ENCODE measurements at regions not wholly inside any gene's neighbourhood (a gene's known extent, or its start where the extent isn't known, plus 50 kb on each side); places are given as distances from the start of the nearest gene placed in this dataset.
A peak's percentile ranks its signal among the peaks of the same experiment; 100 is the strongest.
"Not testable (repeated sequence)": the region's sequence is repeated elsewhere in the genome, so short reads cannot be mapped to it uniquely, and the experiment has no call there.

DNA sequence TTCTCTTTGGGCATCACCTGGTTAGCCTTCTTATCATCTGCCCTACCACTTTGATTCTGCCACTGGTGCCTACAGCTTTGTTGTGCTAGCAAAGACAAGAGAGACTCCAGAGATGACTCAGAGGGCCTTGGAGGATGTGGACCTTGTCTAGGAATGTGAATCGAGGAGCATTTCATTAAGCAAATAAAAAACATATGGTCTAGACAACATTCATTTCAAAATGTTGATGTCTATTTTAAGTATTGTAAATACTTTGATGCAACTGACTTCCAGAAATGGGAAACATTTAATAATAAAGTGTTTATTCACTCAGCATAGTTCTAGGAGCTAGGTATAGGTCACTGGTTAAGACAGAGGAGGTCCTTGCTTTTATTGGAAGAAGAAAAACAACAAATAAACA, 195.5 kb downstream of the CDCA7 start:
- no peak for DNase-seq

DNA sequence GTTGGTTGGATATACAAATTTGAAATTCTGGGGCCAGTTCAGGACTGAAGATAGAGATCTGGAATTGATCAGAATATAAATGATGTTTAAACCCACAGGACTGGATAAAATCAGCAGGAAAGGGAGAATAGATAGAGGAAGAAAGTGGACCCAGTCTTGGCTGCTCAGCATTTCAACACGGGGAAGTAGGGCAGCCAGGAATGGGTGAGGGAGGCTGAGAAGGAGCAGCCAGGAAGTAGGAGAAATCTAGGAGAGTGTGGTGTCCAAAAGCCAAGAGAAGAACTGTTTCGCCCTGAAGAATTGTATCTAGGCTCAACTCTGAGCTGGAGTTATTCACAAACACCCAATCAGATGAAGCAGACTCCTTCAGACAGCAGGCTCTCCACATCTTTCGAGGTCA, 197.9 kb downstream of the CDCA7 start:
- no peak for DNase-seq

DNA sequence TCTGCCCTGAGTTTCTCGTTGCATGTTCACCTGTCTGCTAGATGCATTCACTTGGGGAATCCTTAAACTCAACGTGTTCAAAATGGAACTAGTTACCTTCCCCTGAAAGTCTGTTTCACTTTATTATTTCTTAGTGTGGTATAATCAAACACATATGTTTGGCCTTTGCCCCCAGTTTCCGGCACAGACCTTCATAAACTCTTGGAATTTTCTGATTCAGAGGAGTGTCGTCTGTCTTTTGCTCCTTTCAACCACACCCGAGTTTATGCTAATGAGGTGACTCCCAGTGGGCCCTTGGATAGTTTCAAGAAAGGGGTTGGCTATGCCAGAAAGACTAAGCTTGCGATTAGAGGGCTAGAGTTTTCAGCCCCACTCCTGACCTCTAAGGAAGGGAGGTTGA, 198.9 kb downstream of the CDCA7 start:
- no peak for DNase-seq

DNA sequence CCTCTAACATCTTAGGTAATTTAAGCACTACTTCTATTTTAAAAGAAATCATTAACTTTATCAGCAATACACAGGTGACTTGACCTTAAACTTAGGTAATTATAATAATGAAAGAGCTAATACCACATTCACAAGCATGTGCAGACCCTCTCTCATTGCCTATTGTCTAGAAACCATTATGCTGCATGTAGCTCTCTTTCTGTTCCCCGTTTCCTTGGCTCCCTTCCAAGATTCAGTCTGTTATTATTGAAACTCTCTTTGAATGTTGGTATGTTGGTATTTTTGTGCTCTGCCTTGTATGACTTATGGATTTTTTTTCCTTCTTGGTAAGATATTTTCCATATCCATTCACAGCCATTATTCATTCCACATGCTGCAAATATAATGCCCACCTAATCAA, 201.2 kb downstream of the CDCA7 start:
- DNase-seq = no peak

DNA sequence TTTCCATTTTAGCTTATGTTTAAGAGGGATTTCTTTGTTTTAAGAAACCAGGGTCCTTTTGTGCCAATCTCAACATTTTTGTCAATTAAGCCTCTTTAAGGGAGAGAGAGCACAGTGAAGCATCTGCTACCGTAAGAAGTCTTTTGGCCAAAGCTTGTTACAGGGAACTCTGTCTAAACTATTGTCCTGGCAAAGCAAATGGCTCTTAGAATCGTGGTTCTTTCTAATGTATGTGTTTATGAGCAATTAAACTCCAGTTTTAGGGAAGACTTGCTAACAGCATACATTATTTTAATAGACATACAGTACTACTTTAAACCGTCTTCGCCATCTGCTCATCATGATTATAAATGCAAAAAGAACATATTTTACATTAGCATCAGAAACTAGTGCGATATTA, 202.1 kb downstream of the CDCA7 start:
- DNase-seq = no peak

DNA sequence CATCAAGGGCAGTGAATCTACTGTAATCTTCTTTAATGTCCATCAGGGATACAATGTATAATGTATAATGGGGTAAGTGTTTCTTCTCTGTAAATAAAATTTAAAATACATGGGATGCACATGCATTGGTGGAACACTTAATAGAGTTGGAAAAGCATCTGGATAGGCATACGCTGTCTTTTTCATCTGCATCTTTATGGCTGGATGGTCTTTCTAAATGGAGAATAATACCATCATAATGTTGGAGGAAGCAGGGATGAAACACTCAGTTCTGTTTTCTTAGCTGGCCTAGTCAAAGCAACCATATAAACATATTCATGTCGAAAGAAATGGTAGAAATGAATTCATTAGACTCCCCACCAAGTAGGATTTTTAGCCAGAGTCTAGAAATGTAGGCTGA, 202.8 kb downstream of the CDCA7 start:
- no peak for DNase-seq

DNA sequence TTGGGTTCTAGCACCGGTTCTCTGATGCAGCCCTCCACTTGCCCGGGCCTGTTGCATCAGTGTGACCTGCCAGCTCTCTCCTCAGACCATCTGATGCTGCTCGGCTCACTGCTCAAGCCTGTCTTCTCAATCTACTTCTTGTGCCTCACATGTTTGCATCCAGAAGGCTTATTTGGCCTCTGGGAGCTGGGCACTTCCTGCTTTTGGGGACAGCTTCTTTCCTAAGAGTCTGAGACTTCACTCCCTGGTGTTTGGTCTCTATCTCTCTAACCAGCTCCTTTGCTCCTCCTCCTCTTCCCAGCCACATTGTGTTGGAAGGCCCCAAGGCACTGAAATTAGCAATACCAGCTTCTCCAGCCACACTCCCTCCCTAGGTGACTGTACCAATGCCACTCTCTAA, 212.8 kb downstream of the CDCA7 start:
- DNase-seq = no peak

DNA sequence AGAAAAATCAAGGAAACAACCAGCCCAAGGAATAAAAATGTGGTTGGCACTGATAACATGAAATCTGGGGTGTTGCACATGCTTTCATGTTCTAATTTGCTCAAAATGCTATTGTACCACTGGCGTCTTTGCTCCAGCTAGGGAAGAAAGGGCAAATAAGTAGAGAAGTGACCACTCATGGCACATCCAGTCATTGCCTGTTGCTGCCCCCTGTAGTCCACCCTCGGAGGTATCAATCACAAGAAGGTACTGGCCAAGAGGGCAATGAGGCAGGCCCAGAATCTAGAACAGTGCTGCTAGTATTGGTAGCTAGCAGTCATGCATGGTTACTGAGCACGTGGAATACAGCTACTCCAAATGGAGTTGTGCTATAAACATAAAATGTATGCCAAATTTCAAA, 213.4 kb downstream of the CDCA7 start:
- peak; percentile 18 for DNase-seq

DNA sequence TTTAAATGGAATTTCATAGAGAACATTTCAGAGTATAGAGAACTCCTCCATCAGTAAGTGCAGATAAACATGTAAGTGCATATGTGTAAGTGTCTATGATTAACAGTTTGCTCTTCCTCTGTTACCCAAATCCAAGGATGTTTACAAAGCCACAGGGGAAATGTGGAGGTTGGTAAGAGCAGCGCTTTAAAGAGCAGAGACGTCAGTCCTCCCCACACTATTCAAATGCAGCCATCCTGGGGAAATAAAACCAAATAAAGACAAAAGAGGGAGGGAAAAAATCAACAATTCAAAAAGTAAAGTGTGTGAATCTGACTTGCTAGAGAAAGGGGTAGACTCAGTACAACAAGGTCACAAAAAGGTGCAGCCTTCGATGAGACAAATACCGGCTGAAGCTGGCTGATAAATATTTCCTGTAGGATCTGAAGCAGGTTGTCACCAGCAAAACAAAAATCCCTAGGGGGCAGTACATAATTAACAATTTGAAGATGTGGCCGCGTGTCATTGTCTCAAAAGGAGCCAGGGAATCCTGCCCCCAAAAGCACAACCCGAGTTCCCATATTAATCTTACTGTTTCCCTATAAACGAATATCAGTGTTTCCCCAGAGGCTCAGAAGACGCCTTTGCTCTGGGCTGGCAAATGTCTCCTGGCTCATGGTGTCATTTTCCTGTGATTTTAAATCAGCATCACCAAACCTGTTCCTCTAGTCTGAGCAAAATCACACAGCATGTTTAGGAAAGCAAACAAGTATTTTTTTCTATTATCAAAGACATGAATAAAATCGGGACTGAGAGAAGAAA, 216.5 kb downstream of the CDCA7 start:
- DNase-seq = peak; percentile 76

DNA sequence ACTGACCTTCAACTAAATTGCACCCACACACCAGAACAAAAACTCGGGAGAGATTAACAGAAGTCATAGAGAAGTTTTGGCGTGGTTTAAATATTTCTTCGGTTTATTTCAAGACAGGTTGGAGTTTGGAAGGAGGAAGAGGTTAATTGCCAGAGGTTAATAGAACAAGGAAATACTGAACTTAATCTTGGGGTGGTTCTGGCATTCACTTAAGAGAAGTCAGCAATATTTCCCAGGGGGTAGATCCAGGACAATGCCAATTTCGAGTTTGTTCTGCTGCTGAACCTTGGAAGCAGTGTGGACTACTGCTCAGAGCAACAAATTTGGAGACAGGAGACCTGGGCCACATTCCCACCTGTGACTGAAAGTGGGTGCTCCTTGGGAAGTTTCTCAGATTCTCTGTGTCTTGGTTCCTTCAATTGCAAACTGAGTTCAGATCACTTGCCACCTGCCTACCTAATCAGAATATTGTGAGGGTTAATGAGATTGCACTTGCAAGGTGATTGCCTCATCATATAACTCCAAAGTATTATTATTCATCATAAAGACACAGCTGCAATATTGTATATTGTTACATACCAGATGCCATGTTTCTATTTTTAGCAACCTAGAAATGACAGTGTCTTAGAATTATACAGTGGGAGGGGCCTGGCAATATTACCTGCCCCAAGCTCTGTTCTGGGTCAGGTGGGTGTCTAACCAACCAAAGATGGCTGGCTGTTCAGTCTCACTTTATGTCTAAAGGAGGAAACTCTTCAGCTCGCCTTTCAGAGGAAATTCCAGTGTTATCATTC, 217.4 kb downstream of the CDCA7 start:
- DNase-seq = no peak

DNA sequence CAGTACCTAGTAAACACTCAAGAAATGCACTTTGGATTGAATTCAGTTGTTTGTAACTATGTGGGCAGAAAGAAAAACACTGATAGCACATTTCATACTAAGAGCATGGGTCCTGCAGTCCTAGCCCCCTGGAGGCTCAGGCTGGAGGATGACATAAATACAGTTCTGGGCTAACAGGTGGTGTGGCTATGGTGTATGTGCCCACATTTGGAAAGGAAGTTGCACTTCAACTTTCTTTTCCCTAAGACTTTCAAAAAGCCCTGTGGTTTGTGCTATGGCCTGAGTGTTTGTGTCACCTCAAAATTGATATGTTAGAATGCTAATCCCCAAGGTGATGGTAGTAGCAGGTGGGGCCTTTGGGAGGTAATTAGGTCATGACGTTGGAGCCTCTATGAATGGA, 218.2 kb downstream of the CDCA7 start:
- no peak for DNase-seq

DNA sequence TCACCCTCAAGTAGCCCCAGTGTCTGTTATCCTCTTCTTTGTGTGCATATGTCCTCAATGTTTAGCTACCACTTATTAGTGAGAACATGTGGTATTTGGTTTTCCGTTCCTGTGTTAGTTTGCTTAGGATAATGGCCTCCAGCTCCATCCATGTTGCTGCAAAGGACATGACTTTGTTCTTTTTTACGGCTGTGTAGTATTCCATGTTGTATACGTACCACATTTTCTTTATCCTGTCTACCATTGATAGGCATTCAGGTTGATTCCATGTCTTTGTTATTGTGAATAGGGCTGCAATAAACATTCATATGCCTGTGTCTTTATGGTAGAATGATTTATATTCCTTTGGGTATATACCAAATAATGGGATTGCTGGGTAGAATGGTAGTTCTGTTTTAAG, 219.1 kb downstream of the CDCA7 start:
- not testable (repeated sequence) for DNase-seq

DNA sequence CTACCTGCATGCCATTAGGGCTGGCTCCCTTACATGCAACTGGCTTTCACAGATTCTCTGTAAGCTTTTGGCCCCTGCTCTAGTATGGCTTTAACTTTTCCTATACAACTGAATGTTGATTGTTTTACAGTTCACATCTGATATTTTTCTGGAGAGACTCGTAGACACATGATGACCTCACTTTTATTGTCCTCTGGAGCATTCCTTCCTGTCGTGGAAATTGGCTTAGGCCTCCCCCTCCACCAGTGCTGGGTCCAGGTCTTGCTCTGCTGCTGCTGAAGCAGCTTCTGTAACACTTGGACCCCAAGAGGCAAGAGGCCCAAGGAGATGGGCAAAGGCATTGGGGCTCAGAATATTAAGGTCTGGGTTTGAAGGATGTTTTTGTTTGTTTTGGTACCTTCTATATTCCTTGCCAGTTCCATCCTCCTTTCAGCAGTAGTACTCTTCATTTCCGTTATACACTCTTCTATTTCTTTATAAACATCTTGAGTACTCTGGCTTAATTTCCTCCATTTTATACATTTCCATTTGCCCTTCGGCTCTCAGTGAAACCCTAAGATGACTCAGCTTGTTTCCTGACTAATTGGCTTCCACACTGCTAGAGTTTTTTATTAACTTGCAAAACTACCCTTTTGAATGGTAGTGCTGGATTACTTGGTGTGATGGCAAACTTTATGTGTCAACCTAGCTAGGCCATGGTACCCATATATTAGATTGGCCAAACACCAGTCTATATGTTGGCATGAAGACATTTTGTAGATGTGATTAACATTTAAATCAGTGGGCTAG, 219.8 kb downstream of the CDCA7 start:
- DNase-seq = no peak

DNA sequence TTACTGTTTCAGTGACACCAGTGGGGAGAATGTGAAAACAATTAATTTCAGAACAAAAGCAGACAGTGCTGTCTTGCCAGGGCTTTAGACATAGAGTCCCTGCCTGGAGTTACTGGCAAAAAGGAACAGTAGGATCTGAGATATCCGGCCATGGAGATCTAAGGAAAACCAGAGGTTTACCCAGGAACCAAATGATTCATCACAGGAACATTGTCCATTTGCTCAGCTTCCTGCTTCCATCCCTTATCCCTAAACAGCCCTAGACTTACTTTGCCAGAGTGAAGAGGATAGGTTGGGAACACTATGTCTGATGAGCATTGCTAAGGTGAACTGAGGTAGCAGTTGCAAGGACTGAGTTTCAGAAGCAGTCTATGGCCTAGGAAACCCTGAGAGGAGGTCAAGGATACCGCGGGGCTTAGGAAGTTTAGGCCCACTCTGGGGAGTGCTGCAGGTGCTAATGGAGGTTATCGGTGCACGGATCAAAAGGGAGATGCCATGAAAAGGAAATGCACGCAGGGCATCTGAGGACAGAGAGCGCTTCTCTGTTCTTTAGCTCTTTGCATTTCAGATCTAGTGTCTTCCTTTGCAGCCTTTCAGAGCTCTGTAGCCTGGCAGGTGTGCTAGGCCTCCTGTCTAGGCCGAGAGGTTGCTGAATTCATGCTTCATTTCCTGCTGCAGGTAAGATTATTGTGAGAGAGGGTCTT, 223.9 kb downstream of the CDCA7 start:
- no peak for DNase-seq

DNA sequence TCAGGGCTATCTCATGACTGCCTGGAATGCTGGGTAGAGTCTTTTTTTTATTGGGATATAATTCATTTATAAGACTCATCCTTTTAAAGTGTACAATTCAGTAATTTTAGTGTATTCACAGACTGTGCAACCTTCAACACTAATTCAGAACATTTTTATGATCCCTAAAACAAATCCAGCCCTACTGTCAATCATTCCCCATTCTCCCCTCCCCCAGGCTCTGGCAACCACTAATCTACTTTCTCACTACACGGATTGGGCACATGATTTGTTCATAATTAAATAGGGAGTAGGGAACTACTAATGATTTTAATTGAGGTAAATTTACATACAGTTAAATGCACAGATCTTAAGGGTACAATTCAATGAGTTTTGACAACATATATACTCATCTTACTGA, 225.7 kb downstream of the CDCA7 start:
- no peak for DNase-seq

DNA sequence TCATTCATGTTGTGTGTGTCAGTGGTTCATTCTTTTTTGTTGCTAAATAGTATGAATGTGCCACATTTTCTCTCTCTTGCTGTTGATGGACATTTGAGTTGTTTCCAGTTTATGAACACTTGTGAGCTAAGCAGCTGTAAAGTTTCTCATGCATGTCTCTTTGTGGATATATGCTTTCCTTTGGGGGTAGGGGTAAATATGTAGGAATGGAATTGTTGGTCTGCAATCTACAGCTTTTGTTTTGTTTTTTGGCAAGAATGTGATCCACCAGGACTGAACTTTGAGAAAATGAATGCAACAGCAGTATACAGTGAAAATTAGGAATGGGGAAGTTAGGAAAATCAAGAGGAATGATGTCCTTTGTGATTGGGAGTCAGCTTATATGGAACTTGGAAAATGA, 226.3 kb downstream of the CDCA7 start:
- DNase-seq = no peak

DNA sequence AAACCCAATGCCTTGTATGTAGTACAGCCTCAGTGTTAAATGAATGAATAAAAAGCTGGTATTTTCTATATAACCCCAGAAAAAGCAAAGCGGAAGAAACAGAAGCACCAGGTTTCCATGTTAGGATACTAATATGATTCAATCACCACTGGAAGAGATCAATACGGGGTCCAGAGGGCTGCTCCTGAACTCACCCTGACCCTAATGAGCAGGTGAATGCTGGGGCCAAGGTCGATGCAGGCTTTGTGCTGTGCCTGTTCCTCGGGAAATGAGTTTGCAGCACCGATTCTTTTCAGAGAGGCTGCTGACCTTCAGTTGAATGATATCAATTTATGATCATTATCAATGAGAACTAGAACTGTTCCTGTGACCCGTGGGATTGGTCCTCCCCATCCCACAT, 228.5 kb downstream of the CDCA7 start:
- DNase-seq = no peak

DNA sequence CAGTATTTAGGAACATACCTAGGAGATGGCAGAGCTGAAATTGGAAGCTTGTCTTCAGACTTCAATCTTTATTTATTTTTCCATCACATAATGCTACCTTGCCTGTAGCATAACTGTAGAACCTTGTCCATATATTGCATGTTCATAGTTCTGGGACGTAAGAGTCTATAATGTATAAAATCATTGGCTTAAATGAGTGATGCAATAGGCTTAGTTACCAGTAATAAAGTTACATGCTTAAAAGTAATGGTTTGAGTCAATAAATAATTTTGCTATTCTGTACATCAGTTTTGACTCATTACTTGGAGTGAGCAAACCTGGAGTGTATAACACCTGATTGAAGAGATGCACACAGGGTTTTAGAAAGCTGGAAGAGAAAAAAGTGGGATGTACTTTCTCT, 229.3 kb downstream of the CDCA7 start:
- DNase-seq = no peak

DNA sequence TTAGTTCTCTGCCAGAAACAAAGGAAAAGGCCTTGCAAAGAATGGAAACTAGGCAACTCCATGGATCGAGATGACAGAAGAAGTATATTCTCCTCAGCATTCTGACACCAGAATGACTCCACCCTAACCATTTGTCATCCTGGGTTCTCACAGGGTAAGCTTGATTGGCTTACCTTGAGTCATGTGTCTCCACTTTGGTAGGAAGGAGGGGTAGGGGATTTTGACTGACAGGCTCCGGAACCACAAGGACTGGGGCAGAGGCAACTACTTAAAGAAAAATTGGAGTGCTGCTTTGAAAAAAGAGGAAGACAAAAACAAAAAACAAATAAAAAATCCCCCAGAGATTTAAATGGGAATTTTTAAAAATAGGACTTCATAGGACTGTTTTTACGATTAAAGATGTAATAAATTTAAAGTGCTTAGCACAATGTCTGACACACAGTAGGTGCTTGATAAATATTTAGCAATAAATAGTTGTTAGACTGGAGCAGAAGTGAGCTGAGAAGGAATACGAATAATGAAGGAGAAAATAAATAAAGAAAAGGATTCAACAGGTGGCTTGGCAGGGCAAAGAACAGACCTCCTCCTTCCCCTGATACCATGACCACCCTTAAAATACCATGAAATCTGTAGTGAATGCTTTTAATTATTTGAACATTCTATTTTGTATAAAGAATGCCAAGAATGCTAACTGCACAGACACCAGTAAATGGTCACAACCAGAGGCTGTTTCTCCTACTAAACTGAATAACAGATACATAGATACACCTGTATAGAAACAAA, 230.2 kb downstream of the CDCA7 start:
- no peak for DNase-seq

DNA sequence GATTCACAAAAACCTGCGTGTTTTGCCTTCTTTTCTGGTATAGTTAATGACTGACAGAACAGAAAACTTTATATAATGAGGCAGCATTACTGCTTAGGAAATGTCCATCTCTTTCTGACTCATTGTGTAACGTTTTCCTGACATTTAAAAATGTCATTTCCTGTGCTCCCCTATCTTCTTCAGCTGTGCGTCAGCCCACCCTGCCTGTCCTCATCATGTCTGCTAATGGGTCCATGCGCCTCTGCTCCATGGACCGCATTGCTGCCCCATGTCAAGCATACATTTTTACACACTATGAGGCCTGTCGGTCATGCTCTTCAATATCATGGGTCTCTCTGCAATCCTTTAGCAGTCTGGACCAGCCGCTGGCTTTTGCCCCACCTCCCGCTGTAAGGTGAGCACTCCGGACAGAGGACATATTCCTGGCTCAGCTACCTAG, 234.3 kb downstream of the CDCA7 start:
- DNase-seq = no peak

DNA sequence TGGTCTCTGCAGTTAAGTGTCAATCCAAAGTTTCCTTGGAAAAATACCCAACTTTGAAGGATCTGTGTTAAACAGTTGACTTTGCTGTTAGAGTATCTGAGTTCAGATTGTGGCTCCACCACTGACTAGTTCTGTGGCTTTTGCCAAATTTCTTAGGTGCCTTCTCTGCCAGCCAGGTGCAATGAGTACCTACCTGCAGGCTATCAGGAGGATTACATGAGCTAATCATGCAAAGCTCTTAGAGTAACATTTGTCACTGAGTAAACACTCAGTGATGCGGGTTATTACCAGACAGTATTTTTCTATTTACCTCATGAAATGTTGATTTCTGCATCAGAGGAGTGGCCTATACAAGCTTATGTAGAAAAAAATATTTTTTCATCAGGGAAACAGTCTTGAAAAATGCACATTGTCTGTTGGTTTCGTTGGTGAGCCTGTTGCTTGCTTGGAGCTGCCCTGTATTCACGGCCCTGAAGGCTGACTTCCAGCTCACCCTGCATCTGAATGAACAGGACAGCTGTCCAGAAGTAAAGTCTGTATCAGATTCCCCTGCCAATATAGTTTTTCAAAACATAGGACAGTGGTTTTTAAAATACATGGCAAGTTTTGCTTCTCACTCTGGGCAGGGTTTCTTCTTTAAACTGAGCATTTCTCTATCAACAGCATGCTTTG, 235.1 kb downstream of the CDCA7 start:
- DNase-seq = no peak
